WTC11 (cell line): ENCODE measurements at regions not wholly inside any gene's neighbourhood (a gene's known extent, or its start where the extent isn't known, plus 50 kb on each side); places are given as distances from the start of the nearest gene placed in this dataset.

ENCODE experiments used
- ATAC-seq: fragments of 200-7000 bp; cut with Tn5 transposase; 2 replicates; pipeline ENCODE4 v1.10.0; 2021; ENCODE audit warnings: mild to moderate bottlenecking, moderate library complexity
- CTCF ChIA-PET: fragments of 300-600 bp; sonication (Branson Sonifier 250); formaldehyde crosslinking; loops from one replicate; lab custom pipeline; 2021; ENCODE audit warnings: antibody characterized with exemption; lab: Charles Lee
- POLR2A ChIA-PET: fragments of 350-600 bp; sonication (Branson Sonifier 250); formaldehyde crosslinking; loops from one replicate; lab custom pipeline; 2021; ENCODE audit warnings: antibody characterized with exemption; lab: Charles Lee
- DNase-seq: peaks from one replicate; pipeline ENCODE4 v3.0.0; 2021; ENCODE audit warnings: low spot score
- H3K27ac Mint-ChIP-seq: 2 replicates; pipeline ENCODE4 v1.8.0; 2021; ENCODE audit warnings: mixed read lengths
- H3K27me3 Mint-ChIP-seq: 2 replicates; pipeline ENCODE4 v1.8.0; 2021; ENCODE audit warnings: low read depth, mild to moderate bottlenecking, moderate library complexity, mixed read lengths
- H3K36me3 Mint-ChIP-seq: 2 replicates; pipeline ENCODE4 v1.8.0; 2021; ENCODE audit warnings: mixed read lengths
- H3K4me1 Mint-ChIP-seq: 2 replicates; pipeline ENCODE4 v1.8.0; 2022; ENCODE audit warnings: mixed read lengths
- H3K4me3 Mint-ChIP-seq: 2 replicates; pipeline ENCODE4 v1.8.0; 2021; ENCODE audit warnings: mild to moderate bottlenecking, moderate library complexity, mixed read lengths
- H3K9me3 Mint-ChIP-seq: 2 replicates; pipeline ENCODE4 v1.8.0; 2021; ENCODE audit warnings: mixed read lengths
- AFF4 ChIP-seq: sonication (generic); formaldehyde crosslinking; IDR thresholded peaks from 2 replicates; pipeline ENCODE4 v1.8.1; 2023; ENCODE audit warnings: mild to moderate bottlenecking, missing genetic modification reagents, borderline replicate concordance
- ATF3 ChIP-seq: sonication (generic); formaldehyde crosslinking; conservative IDR thresholded peaks from 2 replicates; pipeline ENCODE4 v1.8.1; 2022; ENCODE audit warnings: mild to moderate bottlenecking, missing genetic modification reagents
- CDX4 ChIP-seq: fragments of 250-450 bp; sonication (Bioruptor Pico); IDR thresholded peaks from 2 replicates; pipeline ENCODE4 v1.9.0; 2021; ENCODE audit warnings: moderate library complexity, mild to moderate bottlenecking, inconsistent platforms, borderline replicate concordance
- EMX1 ChIP-seq: fragments of 250-450 bp; sonication (Bioruptor Pico); IDR thresholded peaks from 2 replicates; pipeline ENCODE4 v1.8.0; 2021; ENCODE audit warnings: mild to moderate bottlenecking
- FOXJ3 ChIP-seq: sonication (generic); formaldehyde crosslinking; IDR thresholded peaks from 2 replicates; pipeline ENCODE4 v1.9.0; 2021; ENCODE audit warnings: missing genetic modification reagents, mild to moderate bottlenecking, borderline replicate concordance
- GRHL2 ChIP-seq: fragments of 250-450 bp; sonication (Bioruptor Pico); IDR thresholded peaks from 2 replicates; pipeline ENCODE4 v1.8.0; 2022; ENCODE audit warnings: mild to moderate bottlenecking, moderate library complexity; ENCODE audit not compliant: insufficient replicate concordance, severe bottlenecking
- IRF1 ChIP-seq: sonication (generic); formaldehyde crosslinking; IDR thresholded peaks from 2 replicates; pipeline ENCODE4 v1.8.0; 2023; ENCODE audit warnings: missing genetic modification reagents
- JAZF1 ChIP-seq: fragments of 250-450 bp; sonication (Bioruptor Pico); IDR thresholded peaks from 2 replicates; pipeline ENCODE4 v1.9.0; 2021; ENCODE audit warnings: moderate library complexity, mild to moderate bottlenecking, inconsistent platforms
- MYBL2 ChIP-seq: sonication (generic); formaldehyde crosslinking; IDR thresholded peaks from 2 replicates; pipeline ENCODE4 v1.8.1; 2023; ENCODE audit warnings: mild to moderate bottlenecking, moderate library complexity, missing genetic modification reagents
- NFE2L1 ChIP-seq: sonication (generic); formaldehyde crosslinking; IDR thresholded peaks from 2 replicates; pipeline ENCODE4 v1.8.1; 2023; ENCODE audit warnings: missing genetic modification reagents
- NR1H2 ChIP-seq: sonication (generic); formaldehyde crosslinking; IDR thresholded peaks from 2 replicates; pipeline ENCODE4 v1.9.0; 2021; ENCODE audit warnings: mild to moderate bottlenecking, moderate library complexity, missing genetic modification reagents
- NR2C2 ChIP-seq: sonication (generic); formaldehyde crosslinking; IDR thresholded peaks from 2 replicates; pipeline ENCODE4 v1.8.0; 2022; ENCODE audit warnings: mild to moderate bottlenecking, missing genetic modification reagents
- OVOL2 ChIP-seq: fragments of 250-450 bp; sonication (Bioruptor Pico); IDR thresholded peaks from 2 replicates; pipeline ENCODE4 v1.9.0; 2021; ENCODE audit warnings: mild to moderate bottlenecking, borderline replicate concordance
- PRDM15 ChIP-seq: sonication (generic); formaldehyde crosslinking; IDR thresholded peaks from 2 replicates; pipeline ENCODE4 v1.8.0; 2022; ENCODE audit warnings: missing genetic modification reagents
- TEAD4 ChIP-seq: sonication (generic); formaldehyde crosslinking; IDR thresholded peaks from 2 replicates; pipeline ENCODE4 v1.8.0; 2022; ENCODE audit warnings: mild to moderate bottlenecking, missing genetic modification reagents
- USF1 ChIP-seq: sonication (generic); formaldehyde crosslinking; IDR thresholded peaks from 2 replicates; pipeline ENCODE4 v1.8.0; 2022; ENCODE audit warnings: mild to moderate bottlenecking, missing genetic modification reagents
- ZNF219 ChIP-seq: sonication (generic); formaldehyde crosslinking; IDR thresholded peaks from 2 replicates; pipeline ENCODE4 v1.8.0; 2023; ENCODE audit warnings: missing genetic modification reagents, mild to moderate bottlenecking, borderline replicate concordance

GRCh38 chr2:214674278-214674677 is 135.2 kb downstream of the BARD1 start:
- no peaks in the 10 kb centered on the region for H3K4me1 Mint-ChIP-seq
- no peak for DNase-seq
- peak; percentile 46; the same call in 1 of the 2 replicates for ATAC-seq
- ChIA-PET CTCF (no interaction called here), POLR2A (no interaction called here)
- H3K27ac Mint-ChIP-seq: no peak overlapping the region
- H3K9me3 Mint-ChIP-seq: no peaks in the 10 kb centered on the region
- H3K36me3 Mint-ChIP-seq: no peaks in the 10 kb centered on the region
- TF ChIP-seq PRDM15 (CRISPR knock-in tag) (no peak), USF1 (no peak), CDX4 (CRISPR knock-in tag) (no peak), OVOL2 (no peak), NR2C2 (CRISPR knock-in tag) (no peak), IRF1 (no peak), AFF4 (CRISPR knock-in tag) (no peak), TEAD4 (CRISPR knock-in tag) (no peak), GRHL2 (CRISPR knock-in tag) (no peak), ZNF219 (CRISPR knock-in tag) (no peak), ATF3 (CRISPR knock-in tag) (no peak), JAZF1 (CRISPR knock-in tag) (no peak)
- H3K27me3 Mint-ChIP-seq: no peaks in the 10 kb centered on the region
- no peak overlapping the region for H3K4me3 Mint-ChIP-seq

- H3K27ac Mint-ChIP-seq: no peak overlapping the region
- no peak for DNase-seq
- no peaks in the 10 kb centered on the region for H3K27me3 Mint-ChIP-seq
- no peaks in the 10 kb centered on the region for H3K4me1 Mint-ChIP-seq
- ChIA-PET POLR2A (no interaction called here), CTCF (interaction anchor here (0.6 kb wide), 1 partner anchor 14 kb away, joined by 5 read pairs; no protein-coding TSS in a partner anchor)
- ATAC-seq: no peak
- TF ChIP-seq EMX1 (CRISPR knock-in tag) (no peak), NFE2L1 (CRISPR knock-in tag) (no peak), NR1H2 (no peak), PRDM15 (CRISPR knock-in tag) (no peak), MYBL2 (CRISPR knock-in tag) (no peak), FOXJ3 (CRISPR knock-in tag) (no peak)
- H3K4me3 Mint-ChIP-seq: no peak overlapping the region
- no peaks in the 10 kb centered on the region for H3K36me3 Mint-ChIP-seq
- peaks cover 9% of the 10 kb centered on the region; the same call in 1 of the 2 replicates for H3K9me3 Mint-ChIP-seq
These were observed 138.1 kb downstream of the BARD1 start for GRCh38 chr2:214671319-214671885.
